K562 (cell line): ENCODE measurements at regions not wholly inside any gene's neighbourhood (a gene's known extent, or its start where the extent isn't known, plus 50 kb on each side); places are given as distances from the start of the nearest gene placed in this dataset.

ENCODE experiments used
- SLC30A9 ChIP-seq: fragments of 250-450 bp; sonication (Bioruptor Pico); IDR thresholded peaks from 2 replicates; pipeline ENCODE4 v1.8.0; 2022; ENCODE audit warnings: mild to moderate bottlenecking, moderate library complexity
- TF ChIP-seq, protein P1 (sequence below), 2 experiments: fragments of 450-650 bp in 1 of 2; sonication (generic) in 1 of 2; formaldehyde crosslinking in 1 of 2; IDR thresholded peaks; 2 replicates each; pipeline versions ENCODE4 v1.7.1 to v1.9.0; 2016 to 2022; ENCODE audit warnings: inconsistent platforms in 1 of 2, mild to moderate bottlenecking in 1 of 2, missing genetic modification reagents in 1 of 2

DNA sequence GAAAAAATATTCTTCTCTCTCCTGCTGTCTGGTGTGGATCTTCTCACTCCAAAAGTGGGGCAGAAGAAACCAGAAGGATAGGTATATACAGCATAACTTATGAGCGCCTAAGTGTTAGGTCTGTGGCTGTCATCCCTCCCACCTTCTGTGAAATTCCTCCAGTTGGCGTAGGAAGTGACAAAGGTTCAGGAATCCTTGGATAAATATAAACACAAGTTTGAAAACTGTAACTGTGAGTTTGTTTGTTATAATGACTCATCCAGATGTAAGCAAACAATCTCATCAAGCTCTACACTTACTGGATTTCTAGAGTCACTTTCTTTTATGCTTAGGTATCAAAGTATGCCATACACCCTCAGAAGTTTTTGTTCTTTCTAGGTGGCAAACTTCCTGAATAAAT, 405.2 kb downstream of the FAT4 start (continued):
- TF ChIP-seq, protein P1, sequence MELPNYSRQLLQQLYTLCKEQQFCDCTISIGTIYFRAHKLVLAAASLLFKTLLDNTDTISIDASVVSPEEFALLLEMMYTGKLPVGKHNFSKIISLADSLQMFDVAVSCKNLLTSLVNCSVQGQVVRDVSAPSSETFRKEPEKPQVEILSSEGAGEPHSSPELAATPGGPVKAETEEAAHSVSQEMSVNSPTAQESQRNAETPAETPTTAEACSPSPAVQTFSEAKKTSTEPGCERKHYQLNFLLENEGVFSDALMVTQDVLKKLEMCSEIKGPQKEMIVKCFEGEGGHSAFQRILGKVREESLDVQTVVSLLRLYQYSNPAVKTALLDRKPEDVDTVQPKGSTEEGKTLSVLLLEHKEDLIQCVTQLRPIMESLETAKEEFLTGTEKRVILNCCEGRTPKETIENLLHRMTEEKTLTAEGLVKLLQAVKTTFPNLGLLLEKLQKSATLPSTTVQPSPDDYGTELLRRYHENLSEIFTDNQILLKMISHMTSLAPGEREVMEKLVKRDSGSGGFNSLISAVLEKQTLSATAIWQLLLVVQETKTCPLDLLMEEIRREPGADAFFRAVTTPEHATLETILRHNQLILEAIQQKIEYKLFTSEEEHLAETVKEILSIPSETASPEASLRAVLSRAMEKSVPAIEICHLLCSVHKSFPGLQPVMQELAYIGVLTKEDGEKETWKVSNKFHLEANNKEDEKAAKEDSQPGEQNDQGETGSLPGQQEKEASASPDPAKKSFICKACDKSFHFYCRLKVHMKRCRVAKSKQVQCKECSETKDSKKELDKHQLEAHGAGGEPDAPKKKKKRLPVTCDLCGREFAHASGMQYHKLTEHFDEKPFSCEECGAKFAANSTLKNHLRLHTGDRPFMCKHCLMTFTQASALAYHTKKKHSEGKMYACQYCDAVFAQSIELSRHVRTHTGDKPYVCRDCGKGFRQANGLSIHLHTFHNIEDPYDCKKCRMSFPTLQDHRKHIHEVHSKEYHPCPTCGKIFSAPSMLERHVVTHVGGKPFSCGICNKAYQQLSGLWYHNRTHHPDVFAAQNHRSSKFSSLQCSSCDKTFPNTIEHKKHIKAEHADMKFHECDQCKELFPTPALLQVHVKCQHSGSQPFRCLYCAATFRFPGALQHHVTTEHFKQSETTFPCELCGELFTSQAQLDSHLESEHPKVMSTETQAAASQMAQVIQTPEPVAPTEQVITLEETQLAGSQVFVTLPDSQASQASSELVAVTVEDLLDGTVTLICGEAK (IDR thresholded peaks at IDR 0.05), result no peak
- TF ChIP-seq, protein P1 (CRISPR knock-in tag; IDR thresholded peaks at IDR 0.05), result no peak
- TF ChIP-seq SLC30A9, result no peak
